ENCODE measurements at regions not wholly inside any gene's neighbourhood (a gene's known extent, or its start where the extent isn't known, plus 50 kb on each side); places are given as distances from the start of the nearest gene placed in this dataset.

GRCh38 chr4:188989371-188989770 is 850.1 kb downstream of the TRIML1 start:
- CTCF ChIA-PET: no interaction called here
- peak; percentile 2 for DNase-seq
- H3K27me3 Mint-ChIP-seq (ENCODE audit: unreplicated experiment): no peaks in the 10 kb centered on the region
- no peaks in the 10 kb centered on the region for H3K4me1 Mint-ChIP-seq (ENCODE audit: low read depth, unreplicated experiment)
- intact Hi-C loops (cut with micrococcal nuclease; ENCODE audit: unreplicated experiment): no loop called here
- no peak overlapping the region for H3K4me3 Mint-ChIP-seq (ENCODE audit: low read depth, unreplicated experiment)
- no peaks in the 10 kb centered on the region for H3K36me3 Mint-ChIP-seq (ENCODE audit: insufficient read depth, unreplicated experiment)
- no peak for TF ChIP-seq CTCF (IDR thresholded peaks at IDR 0.05; ENCODE audit: unreplicated experiment)
- H3K9me3 Mint-ChIP-seq (ENCODE audit: low read depth, unreplicated experiment): no peaks in the 10 kb centered on the region
- H3K27ac Mint-ChIP-seq (ENCODE audit: unreplicated experiment): no peak overlapping the region
- no TSS peak for BruUV-seq (replicated peaks)

GRCh38 chr4:188992706-188993105 is 853.5 kb downstream of the TRIML1 start:
- no peak for TF ChIP-seq CTCF (IDR thresholded peaks at IDR 0.05; ENCODE audit: unreplicated experiment)
- intact Hi-C loops (cut with micrococcal nuclease; ENCODE audit: unreplicated experiment): no loop called here
- no peak for DNase-seq
- no peak overlapping the region for H3K4me3 Mint-ChIP-seq (ENCODE audit: low read depth, unreplicated experiment)
- H3K36me3 Mint-ChIP-seq (ENCODE audit: insufficient read depth, unreplicated experiment): no peaks in the 10 kb centered on the region
- no peaks in the 10 kb centered on the region for H3K27me3 Mint-ChIP-seq (ENCODE audit: unreplicated experiment)
- H3K9me3 Mint-ChIP-seq (ENCODE audit: low read depth, unreplicated experiment): no peaks in the 10 kb centered on the region
- BruUV-seq (replicated peaks): no TSS peak
- H3K4me1 Mint-ChIP-seq (ENCODE audit: low read depth, unreplicated experiment): no peaks in the 10 kb centered on the region
- H3K27ac Mint-ChIP-seq (ENCODE audit: unreplicated experiment): no peak overlapping the region
- CTCF ChIA-PET: no interaction called here

GRCh38 chr4:188993871-188994270 is 854.6 kb downstream of the TRIML1 start:
- DNase-seq: no peak
- Mint-ChIP-seq H3K27me3 (ENCODE audit: unreplicated experiment) (no peaks in the 10 kb centered on the region), H3K36me3 (ENCODE audit: insufficient read depth, unreplicated experiment) (no peaks in the 10 kb centered on the region), H3K27ac (ENCODE audit: unreplicated experiment) (no peak overlapping the region), H3K4me3 (ENCODE audit: low read depth, unreplicated experiment) (no peak overlapping the region), H3K9me3 (ENCODE audit: low read depth, unreplicated experiment) (no peaks in the 10 kb centered on the region), H3K4me1 (ENCODE audit: low read depth, unreplicated experiment) (peaks cover 7% of the 10 kb centered on the region)
- no peak for TF ChIP-seq CTCF (IDR thresholded peaks at IDR 0.05; ENCODE audit: unreplicated experiment)
- CTCF ChIA-PET: no interaction called here
- intact Hi-C loops (cut with micrococcal nuclease; ENCODE audit: unreplicated experiment): no loop called here
- BruUV-seq (replicated peaks): no TSS peak

GRCh38 chr4:189001283-189001970 is 862.2 kb downstream of the TRIML1 start:
- Mint-ChIP-seq H3K36me3 (ENCODE audit: insufficient read depth, unreplicated experiment) (no peaks in the 10 kb centered on the region), H3K4me1 (ENCODE audit: low read depth, unreplicated experiment) (peaks cover 15% of the 10 kb centered on the region), H3K9me3 (ENCODE audit: low read depth, unreplicated experiment) (no peaks in the 10 kb centered on the region), H3K27ac (ENCODE audit: unreplicated experiment) (no peak overlapping the region), H3K27me3 (ENCODE audit: unreplicated experiment) (no peaks in the 10 kb centered on the region), H3K4me3 (ENCODE audit: low read depth, unreplicated experiment) (no peak overlapping the region)
- BruUV-seq (replicated peaks): no TSS peak
- DNase-seq: no peak
- no peak for TF ChIP-seq CTCF (IDR thresholded peaks at IDR 0.05; ENCODE audit: unreplicated experiment)
- intact Hi-C loops (cut with micrococcal nuclease; ENCODE audit: unreplicated experiment): no loop called here
- CTCF ChIA-PET: no interaction called here
